Endodermal cell (in vitro differentiated cells): ENCODE measurements at regions not wholly inside any gene's neighbourhood (a gene's known extent, or its start where the extent isn't known, plus 50 kb on each side); places are given as distances from the start of the nearest gene placed in this dataset.

Experiments used
- DNase-seq: peaks from one replicate; pipeline ENCODE4 v3.0.0-alpha.2; 2017
- H3K27ac ChIP-seq: 2 replicates; pipeline ENCODE4 v1.5.1; 2013; ENCODE audit warnings: mild to moderate bottlenecking, low read depth, low read length, moderate library complexity
- H3K27me3 ChIP-seq: 2 replicates; pipeline ENCODE4 v1.6.1; 2013; ENCODE audit warnings: mild to moderate bottlenecking, low read length, moderate library complexity; ENCODE audit not compliant: insufficient read depth, control insufficient read depth, poor library complexity, severe bottlenecking
- H3K36me3 ChIP-seq: 2 replicates; pipeline ENCODE4 v1.7.0; 2013; ENCODE audit warnings: mild to moderate bottlenecking, low read length, moderate library complexity; ENCODE audit not compliant: control insufficient read depth, insufficient read depth
- H3K4me1 ChIP-seq: one replicate; pipeline ENCODE4 v1.7.0; 2013; ENCODE audit warnings: low read length; ENCODE audit not compliant: control insufficient read depth, insufficient read depth
- H3K4me3 ChIP-seq: 2 replicates; pipeline ENCODE4 v1.5.1; 2013; ENCODE audit warnings: mild to moderate bottlenecking, low read length, moderate library complexity
- H3K9ac ChIP-seq: 2 replicates; pipeline ENCODE4 v1.6.1; 2013; ENCODE audit warnings: mild to moderate bottlenecking, low read length, moderate library complexity; ENCODE audit not compliant: poor library complexity, severe bottlenecking; ENCODE audit errors: extremely low read depth
- H3K9me3 ChIP-seq: 2 replicates; pipeline ENCODE4 v1.6.1; 2013; ENCODE audit warnings: mild to moderate bottlenecking, low read length, moderate library complexity; ENCODE audit not compliant: control insufficient read depth
- H3K27ac Mint-ChIP-seq: 2 replicates; pipeline ENCODE4 v1.8.0; 2020; ENCODE audit warnings: mixed read lengths
- H3K27me3 Mint-ChIP-seq: 2 replicates; pipeline ENCODE4 v1.8.0; 2021; ENCODE audit warnings: mild to moderate bottlenecking, mixed read lengths; ENCODE audit not compliant: insufficient read depth
- H3K36me3 Mint-ChIP-seq: 2 replicates; pipeline ENCODE4 v1.8.0; 2020; ENCODE audit warnings: low read depth, mixed read lengths
- H3K4me1 Mint-ChIP-seq: 2 replicates; pipeline ENCODE4 v1.8.0; 2020; ENCODE audit warnings: mixed read lengths
- H3K4me3 Mint-ChIP-seq: 2 replicates; pipeline ENCODE4 v1.8.0; 2020; ENCODE audit warnings: mild to moderate bottlenecking, moderate library complexity, mixed read lengths
- H3K9me3 Mint-ChIP-seq: 2 replicates; pipeline ENCODE4 v1.8.0; 2020; ENCODE audit warnings: mild to moderate bottlenecking, mixed read lengths
- CTCF ChIP-seq: fragments of 200-600 bp; sonication (generic); conservative IDR thresholded peaks from 2 replicates; pipeline ENCODE4 v1.5.0; 2021; ENCODE audit warnings: antibody characterized with exemption, mild to moderate bottlenecking
- WGBS, 2 experiments: methylation state at CpG; one replicate each; pipeline versions ENCODE4 v1.1.5 to v1.1.7; 2013; ENCODE audit warnings: missing lambda C conversion rate in 2 of 2, mixed read lengths in 1 of 2; ENCODE audit not compliant: insufficient coverage in 1 of 2, insufficient read length in 1 of 2; 5-methylcytosine and 5-hydroxymethylcytosine counted together

GRCh38 chr2:209240204-209240603, 183.6 kb upstream of the MAP2 start:
- peaks cover 6% of the 10 kb centered on the region for H3K9me3 Mint-ChIP-seq
- H3K36me3 ChIP-seq: no peaks in the 10 kb centered on the region
- no peaks in the 10 kb centered on the region for H3K9me3 ChIP-seq
- 56% methylated on average over 1 of the region's 1 CpG; no CpG with 5 or more reads in 1 of the 2 experiments for WGBS, 2 experiments
- no peak overlapping the region for H3K4me3 Mint-ChIP-seq
- no peak overlapping the region for H3K4me3 ChIP-seq
- no peaks in the 10 kb centered on the region for H3K4me1 Mint-ChIP-seq
- H3K9ac ChIP-seq: no peak overlapping the region
- no peaks in the 10 kb centered on the region for H3K4me1 ChIP-seq
- no peak for TF ChIP-seq CTCF
- no peak for DNase-seq
- no peaks in the 10 kb centered on the region for H3K27me3 ChIP-seq
- no peak overlapping the region for H3K27ac Mint-ChIP-seq
- H3K36me3 Mint-ChIP-seq: no peaks in the 10 kb centered on the region
- H3K27me3 Mint-ChIP-seq: no peaks in the 10 kb centered on the region
- no peak overlapping the region for H3K27ac ChIP-seq

- Histone ChIP-seq H3K36me3 (no peaks in the 10 kb centered on the region), H3K27ac (no peak overlapping the region), H3K4me3 (no peak overlapping the region), H3K4me1 (no peaks in the 10 kb centered on the region), H3K27me3 (no peaks in the 10 kb centered on the region), H3K9me3 (no peaks in the 10 kb centered on the region), H3K9ac (no peak overlapping the region)
- WGBS, 2 experiments: 70 to 85% methylated on average over 2 of the region's 2 CpGs
- H3K9me3 Mint-ChIP-seq: peaks cover 5% of the 10 kb centered on the region
- no peak for TF ChIP-seq CTCF
- no peaks in the 10 kb centered on the region for H3K27me3 Mint-ChIP-seq
- no peaks in the 10 kb centered on the region for H3K36me3 Mint-ChIP-seq
- H3K27ac Mint-ChIP-seq: no peak overlapping the region
- no peak overlapping the region for H3K4me3 Mint-ChIP-seq
- no peaks in the 10 kb centered on the region for H3K4me1 Mint-ChIP-seq
- no peak for DNase-seq
These were observed 170.3 kb upstream of the MAP2 start for GRCh38 chr2:209253544-209253943.

GRCh38 chr2:209259767-209260166, 164.1 kb upstream of the MAP2 start:
- Histone ChIP-seq H3K4me1 (no peaks in the 10 kb centered on the region), H3K27me3 (no peaks in the 10 kb centered on the region), H3K27ac (no peak overlapping the region), H3K9ac (no peak overlapping the region), H3K4me3 (no peak overlapping the region), H3K36me3 (no peaks in the 10 kb centered on the region), H3K9me3 (no peaks in the 10 kb centered on the region)
- DNase-seq: no peak
- Mint-ChIP-seq H3K4me1 (no peaks in the 10 kb centered on the region), H3K36me3 (no peaks in the 10 kb centered on the region), H3K27me3 (no peaks in the 10 kb centered on the region), H3K9me3 (peaks cover 5% of the 10 kb centered on the region), H3K27ac (no peak overlapping the region), H3K4me3 (no peak overlapping the region)
- no peak for TF ChIP-seq CTCF
- WGBS, 2 experiments: 94 to 100% methylated on average over 3 to 7 of the region's 7 CpGs
